ENCODE measurements at regions not wholly inside any gene's neighbourhood (a gene's known extent, or its start where the extent isn't known, plus 50 kb on each side); places are given as distances from the start of the nearest gene placed in this dataset.

- Histone ChIP-seq H3K4me1 (ENCODE audit: control insufficient read depth, insufficient read depth, low read length, unreplicated experiment) (peaks cover 8% of the 10 kb centered on the region), H2AFZ (ENCODE audit: low read length, unreplicated experiment) (no peak overlapping the region), H3K4me3 (ENCODE audit: low read depth, low read length) (no peak overlapping the region), H3K36me3 (ENCODE audit: insufficient read depth, low read length) (no peaks in the 10 kb centered on the region), H3K79me2 (ENCODE audit: control insufficient read depth, insufficient read depth, low read length, unreplicated experiment) (no peaks in the 10 kb centered on the region), H3K27me3 (ENCODE audit: insufficient read depth, low read length) (no peaks in the 10 kb centered on the region), H3K27ac (ENCODE audit: low read depth, low read length) (no peak overlapping the region)
Observed at GRCh38 chr7:84792231-84792893, 394.5 kb downstream of the SEMA3D start.

GRCh38 chr7:84790882-84791281 lies 396.0 kb downstream of the SEMA3D start:
- Histone ChIP-seq H3K27me3 (ENCODE audit: insufficient read depth, low read length) (no peaks in the 10 kb centered on the region), H3K79me2 (ENCODE audit: control insufficient read depth, insufficient read depth, low read length, unreplicated experiment) (no peaks in the 10 kb centered on the region), H2AFZ (ENCODE audit: low read length, unreplicated experiment) (peak overlapping the region; percentile 79), H3K36me3 (ENCODE audit: insufficient read depth, low read length) (no peaks in the 10 kb centered on the region), H3K27ac (ENCODE audit: low read depth, low read length) (no peak overlapping the region), H3K4me3 (ENCODE audit: low read depth, low read length) (no peak overlapping the region), H3K4me1 (ENCODE audit: control insufficient read depth, insufficient read depth, low read length, unreplicated experiment) (peaks cover 8% of the 10 kb centered on the region)

GRCh38 chr7:84786073-84786472 lies 400.8 kb downstream of the SEMA3D start:
- Histone ChIP-seq H3K4me1 (ENCODE audit: control insufficient read depth, insufficient read depth, low read length, unreplicated experiment) (peaks cover 15% of the 10 kb centered on the region), H3K79me2 (ENCODE audit: control insufficient read depth, insufficient read depth, low read length, unreplicated experiment) (no peaks in the 10 kb centered on the region), H3K36me3 (ENCODE audit: insufficient read depth, low read length) (no peaks in the 10 kb centered on the region), H3K27ac (ENCODE audit: low read depth, low read length) (no peak overlapping the region), H3K27me3 (ENCODE audit: insufficient read depth, low read length) (no peaks in the 10 kb centered on the region), H2AFZ (ENCODE audit: low read length, unreplicated experiment) (no peak overlapping the region), H3K4me3 (ENCODE audit: low read depth, low read length) (no peak overlapping the region)

- Histone ChIP-seq H2AFZ (ENCODE audit: low read length, unreplicated experiment) (no peak overlapping the region), H3K79me2 (ENCODE audit: control insufficient read depth, insufficient read depth, low read length, unreplicated experiment) (no peaks in the 10 kb centered on the region), H3K4me3 (ENCODE audit: low read depth, low read length) (no peak overlapping the region), H3K27me3 (ENCODE audit: insufficient read depth, low read length) (no peaks in the 10 kb centered on the region), H3K27ac (ENCODE audit: low read depth, low read length) (no peak overlapping the region), H3K4me1 (ENCODE audit: control insufficient read depth, insufficient read depth, low read length, unreplicated experiment) (peaks cover 10% of the 10 kb centered on the region), H3K36me3 (ENCODE audit: insufficient read depth, low read length) (no peaks in the 10 kb centered on the region)
Observed at GRCh38 chr7:84784450-84784849, 402.4 kb downstream of the SEMA3D start.

GRCh38 chr7:84783141-84783778 lies 403.6 kb downstream of the SEMA3D start:
- 0 out of 2 replicates have a peak overlapping the region, but pooled peaks have one; percentile 9 for H3K27ac ChIP-seq (ENCODE audit: low read depth, low read length)
- H3K4me1 ChIP-seq (ENCODE audit: control insufficient read depth, insufficient read depth, low read length, unreplicated experiment) = peaks cover 10% of the 10 kb centered on the region
- no peaks in the 10 kb centered on the region for H3K27me3 ChIP-seq (ENCODE audit: insufficient read depth, low read length)
- H2AFZ ChIP-seq (ENCODE audit: low read length, unreplicated experiment) = peak overlapping the region; percentile 43
- H3K4me3 ChIP-seq (ENCODE audit: low read depth, low read length) = peak overlapping the region; percentile 53; the same call in 1 of the 2 replicates
- H3K36me3 ChIP-seq (ENCODE audit: insufficient read depth, low read length) = no peaks in the 10 kb centered on the region
- no peaks in the 10 kb centered on the region for H3K79me2 ChIP-seq (ENCODE audit: control insufficient read depth, insufficient read depth, low read length, unreplicated experiment)

GRCh38 chr7:84781838-84782237 lies 405.0 kb downstream of the SEMA3D start:
- no peaks in the 10 kb centered on the region for H3K36me3 ChIP-seq (ENCODE audit: insufficient read depth, low read length)
- no peak overlapping the region for H3K4me3 ChIP-seq (ENCODE audit: low read depth, low read length)
- no peaks in the 10 kb centered on the region for H3K79me2 ChIP-seq (ENCODE audit: control insufficient read depth, insufficient read depth, low read length, unreplicated experiment)
- H3K27me3 ChIP-seq (ENCODE audit: insufficient read depth, low read length) = no peaks in the 10 kb centered on the region
- no peak overlapping the region for H3K27ac ChIP-seq (ENCODE audit: low read depth, low read length)
- no peak overlapping the region for H2AFZ ChIP-seq (ENCODE audit: low read length, unreplicated experiment)
- peaks cover 10% of the 10 kb centered on the region for H3K4me1 ChIP-seq (ENCODE audit: control insufficient read depth, insufficient read depth, low read length, unreplicated experiment)

GRCh38 chr7:84780158-84781124 lies 406.4 kb downstream of the SEMA3D start:
- Histone ChIP-seq H3K27me3 (ENCODE audit: insufficient read depth, low read length) (no peaks in the 10 kb centered on the region), H3K36me3 (ENCODE audit: insufficient read depth, low read length) (no peaks in the 10 kb centered on the region), H3K27ac (ENCODE audit: low read depth, low read length) (no peak overlapping the region), H3K4me3 (ENCODE audit: low read depth, low read length) (no peak overlapping the region), H2AFZ (ENCODE audit: low read length, unreplicated experiment) (no peak overlapping the region), H3K4me1 (ENCODE audit: control insufficient read depth, insufficient read depth, low read length, unreplicated experiment) (peaks cover 10% of the 10 kb centered on the region), H3K79me2 (ENCODE audit: control insufficient read depth, insufficient read depth, low read length, unreplicated experiment) (no peaks in the 10 kb centered on the region)

- Histone ChIP-seq H3K36me3 (ENCODE audit: insufficient read depth, low read length) (no peaks in the 10 kb centered on the region), H3K27ac (ENCODE audit: low read depth, low read length) (no peak overlapping the region), H3K79me2 (ENCODE audit: control insufficient read depth, insufficient read depth, low read length, unreplicated experiment) (no peaks in the 10 kb centered on the region), H3K27me3 (ENCODE audit: insufficient read depth, low read length) (no peaks in the 10 kb centered on the region), H2AFZ (ENCODE audit: low read length, unreplicated experiment) (no peak overlapping the region), H3K4me3 (ENCODE audit: low read depth, low read length) (no peak overlapping the region), H3K4me1 (ENCODE audit: control insufficient read depth, insufficient read depth, low read length, unreplicated experiment) (no peaks in the 10 kb centered on the region)
Observed at GRCh38 chr7:84757761-84758160, 429.1 kb downstream of the SEMA3D start.

GRCh38 chr7:84746353-84746752 lies 440.5 kb downstream of the SEMA3D start:
- Histone ChIP-seq H2AFZ (ENCODE audit: low read length, unreplicated experiment) (peak overlapping the region; percentile 86), H3K36me3 (ENCODE audit: insufficient read depth, low read length) (no peaks in the 10 kb centered on the region), H3K27ac (ENCODE audit: low read depth, low read length) (peak overlapping the region; percentile 47; the same call in 1 of the 2 replicates)

GRCh38 chr7:84744385-84744784 lies 442.5 kb downstream of the SEMA3D start:
- Histone ChIP-seq H3K36me3 (ENCODE audit: insufficient read depth, low read length) (no peaks in the 10 kb centered on the region), H3K4me1 (ENCODE audit: control insufficient read depth, insufficient read depth, low read length, unreplicated experiment) (peaks cover 12% of the 10 kb centered on the region), H3K27ac (ENCODE audit: low read depth, low read length) (no peak overlapping the region), H2AFZ (ENCODE audit: low read length, unreplicated experiment) (no peak overlapping the region), H3K79me2 (ENCODE audit: control insufficient read depth, insufficient read depth, low read length, unreplicated experiment) (no peaks in the 10 kb centered on the region), H3K4me3 (ENCODE audit: low read depth, low read length) (no peak overlapping the region), H3K27me3 (ENCODE audit: insufficient read depth, low read length) (no peaks in the 10 kb centered on the region)

More at GRCh38 chr7:84746353-84746752, 440.5 kb downstream of the SEMA3D start:
- Histone ChIP-seq H3K4me3 (ENCODE audit: low read depth, low read length) (peak overlapping the region; percentile 28; the same call in 1 of the 2 replicates), H3K27me3 (ENCODE audit: insufficient read depth, low read length) (no peaks in the 10 kb centered on the region), H3K79me2 (ENCODE audit: control insufficient read depth, insufficient read depth, low read length, unreplicated experiment) (no peaks in the 10 kb centered on the region), H3K4me1 (ENCODE audit: control insufficient read depth, insufficient read depth, low read length, unreplicated experiment) (peaks cover 12% of the 10 kb centered on the region)
